Fibroblast of lung (primary cell): ENCODE measurements at regions not wholly inside any gene's neighbourhood (a gene's known extent, or its start where the extent isn't known, plus 50 kb on each side); places are given as distances from the start of the nearest gene placed in this dataset.

Experiments used
- CTCF ChIP-seq, 2 donors: IDR thresholded peaks in 1 of 2; conservative IDR thresholded peaks in 1 of 2; 1 replicate in 1 of 2; 2 replicates in 1 of 2; pipeline ENCODE4 v1.5.1; 2011 to 2012; ENCODE audit warnings: low read length in 2 of 2, control low read depth in 1 of 2, inconsistent platforms in 1 of 2, low read depth in 1 of 2, mild to moderate bottlenecking in 1 of 2
- EZH2 ChIP-seq: IDR thresholded peaks from 2 replicates; pipeline ENCODE4 v1.5.1; 2012; ENCODE audit warnings: low read length, control low read depth, mild to moderate bottlenecking; ENCODE audit errors: missing control alignments

GRCh38 chr13:26463848-26464247, 93.6 kb upstream of the WASF3 start:
- TF ChIP-seq EZH2 (no peak), CTCF (conservative IDR thresholded peaks at IDR 0.05 in 1 of 2, IDR thresholded peaks at IDR 0.05 in 1 of 2; ENCODE audit: low read depth in 1 of 2, low read length in 2 of 2) (no peak)
